IPS-NIHi11 (cell line): ENCODE measurements at regions not wholly inside any gene's neighbourhood (a gene's known extent, or its start where the extent isn't known, plus 50 kb on each side); places are given as distances from the start of the nearest gene placed in this dataset.
A peak's percentile ranks its signal among the peaks of the same experiment; 100 is the strongest.
"Not testable (repeated sequence)": the region's sequence is repeated elsewhere in the genome, so short reads cannot be mapped to it uniquely, and the experiment has no call there.

Source experiments
- DNase-seq: peaks from one replicate; pipeline ENCODE4 v3.0.0; 2012; ENCODE audit warnings: mixed read lengths, low spot score

- not testable (repeated sequence) for DNase-seq
Measured at GRCh38 chr16:16618963-16619465, 240.1 kb downstream of the NPIPA7 start.

- not testable (repeated sequence) for DNase-seq
Measured at GRCh38 chr16:16624367-16624766, 245.4 kb downstream of the NPIPA7 start.

DNA sequence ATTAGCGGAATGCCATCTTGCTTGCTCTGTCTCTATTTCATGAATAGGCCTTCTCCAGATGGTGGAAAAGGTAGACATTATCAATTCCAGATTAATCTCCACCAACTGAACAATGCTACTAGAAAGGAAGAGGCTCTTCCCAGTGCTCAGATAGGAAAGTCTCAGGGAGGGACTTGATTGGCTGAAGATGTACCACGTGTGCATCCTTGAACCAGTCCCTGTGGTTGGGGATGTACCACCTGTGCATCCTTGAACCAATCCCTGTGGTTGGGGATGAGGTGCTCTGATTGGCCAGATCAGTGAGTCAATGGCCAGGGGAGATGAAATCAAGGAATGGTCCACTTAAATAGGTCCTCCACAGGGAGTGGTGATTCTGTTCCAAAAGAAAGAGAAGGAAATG is 246.2 kb downstream of the NPIPA7 start:
- not testable (repeated sequence) for DNase-seq

- DNase-seq: not testable (repeated sequence)
Measured at GRCh38 chr16:16627865-16628264, 248.9 kb downstream of the NPIPA7 start.

GRCh38 chr16:16638231-16638630 is 259.3 kb downstream of the NPIPA7 start:
- DNase-seq: not testable (repeated sequence)

- not testable (repeated sequence) for DNase-seq
Measured at GRCh38 chr16:16638714-16639113, 259.8 kb downstream of the NPIPA7 start.

DNA sequence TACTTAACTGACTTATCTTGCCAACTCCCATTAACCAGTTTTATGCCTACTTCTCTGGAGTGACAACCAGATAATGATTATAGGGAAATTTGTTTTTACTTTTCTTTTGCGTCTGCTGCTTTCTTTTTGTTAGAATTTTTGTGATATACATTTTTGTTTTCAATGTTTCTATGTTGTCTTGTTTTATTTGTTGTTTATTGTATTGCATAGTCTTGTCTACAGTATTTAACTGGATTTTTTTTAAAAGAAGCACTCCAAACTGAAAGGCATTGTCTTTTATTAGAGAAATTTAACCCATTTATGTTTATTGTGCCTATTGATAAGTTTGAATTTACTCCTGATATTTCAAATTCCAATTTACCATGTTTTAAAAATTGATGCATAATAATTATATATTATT is 264.9 kb downstream of the NPIPA7 start:
- not testable (repeated sequence) for DNase-seq

DNA sequence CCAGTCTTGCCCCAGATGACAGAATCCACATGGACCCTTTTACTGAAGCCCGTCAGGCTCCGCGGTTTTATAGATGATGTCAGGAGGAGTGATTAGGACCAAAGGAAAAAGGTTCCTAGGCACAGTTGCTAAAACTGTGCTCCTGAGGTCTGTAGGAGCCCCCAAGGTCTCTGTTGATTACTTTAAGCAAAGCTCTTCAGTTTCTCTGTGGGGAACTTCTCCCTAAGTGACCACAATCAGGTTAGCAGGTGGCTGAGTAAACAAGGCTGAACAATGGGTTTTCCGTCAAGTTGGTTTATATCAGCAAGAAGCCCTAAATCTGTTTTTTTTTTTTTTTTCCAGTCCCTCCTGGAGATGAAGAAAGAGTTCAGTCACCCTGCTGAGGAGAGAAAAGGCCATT is 269.1 kb downstream of the NPIPA7 start:
- not testable (repeated sequence) for DNase-seq

DNA sequence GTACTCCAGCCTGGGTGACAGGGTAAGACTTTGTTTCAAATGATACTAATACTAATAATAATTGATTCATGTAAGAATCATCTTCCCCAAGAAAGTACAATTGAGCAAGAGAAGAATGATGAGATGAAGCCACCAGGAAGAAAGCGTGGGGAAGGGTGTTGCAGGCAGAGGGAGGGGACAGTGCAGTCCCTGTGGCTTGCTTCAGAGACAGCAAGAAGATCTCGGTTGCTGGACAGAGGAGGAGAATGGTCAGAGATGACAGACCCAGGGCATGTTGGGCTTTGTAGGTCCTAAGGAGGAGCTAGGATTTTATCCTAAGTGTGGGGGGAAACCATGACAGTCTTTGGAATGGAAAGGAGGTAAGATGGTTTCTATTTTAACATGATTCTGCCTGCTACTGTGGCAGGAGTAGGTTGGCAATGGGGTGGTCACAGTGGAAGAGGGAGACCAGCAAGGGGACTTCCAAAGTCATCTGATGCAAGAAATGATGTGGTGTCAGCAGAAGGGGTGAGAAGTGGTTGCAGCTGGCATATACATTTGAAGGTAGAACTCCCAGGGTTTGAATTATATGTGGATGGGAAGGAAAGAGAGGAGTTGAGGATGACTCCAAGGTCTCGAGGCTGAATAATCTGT is 293.4 kb downstream of the NPIPA7 start:
- not testable (repeated sequence) for DNase-seq

GRCh38 chr16:16674820-16675219 is 295.9 kb downstream of the NPIPA7 start:
- DNase-seq: not testable (repeated sequence)

DNA sequence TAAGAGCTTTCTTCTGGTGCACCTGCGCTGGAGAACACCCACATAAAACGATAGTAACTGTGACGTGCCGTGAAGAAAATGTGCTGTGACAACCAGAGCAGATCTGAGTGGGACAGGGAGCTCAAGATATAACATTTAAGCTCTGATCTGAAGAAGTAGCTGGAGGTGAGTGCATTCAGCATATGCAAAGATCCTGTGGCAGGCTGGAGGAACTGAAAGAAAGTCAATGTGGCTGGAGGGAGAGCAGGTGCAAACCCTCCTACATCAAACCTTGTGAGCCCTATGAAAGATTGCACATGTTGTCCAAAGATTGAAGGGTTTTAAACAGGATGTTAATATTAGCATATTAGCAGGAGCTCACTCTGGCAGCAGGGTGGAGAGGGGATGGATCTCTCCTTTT is 342.9 kb downstream of the NPIPA7 start:
- not testable (repeated sequence) for DNase-seq

- not testable (repeated sequence) for DNase-seq
Measured at GRCh38 chr16:16722666-16723065, 343.7 kb downstream of the NPIPA7 start.

DNA sequence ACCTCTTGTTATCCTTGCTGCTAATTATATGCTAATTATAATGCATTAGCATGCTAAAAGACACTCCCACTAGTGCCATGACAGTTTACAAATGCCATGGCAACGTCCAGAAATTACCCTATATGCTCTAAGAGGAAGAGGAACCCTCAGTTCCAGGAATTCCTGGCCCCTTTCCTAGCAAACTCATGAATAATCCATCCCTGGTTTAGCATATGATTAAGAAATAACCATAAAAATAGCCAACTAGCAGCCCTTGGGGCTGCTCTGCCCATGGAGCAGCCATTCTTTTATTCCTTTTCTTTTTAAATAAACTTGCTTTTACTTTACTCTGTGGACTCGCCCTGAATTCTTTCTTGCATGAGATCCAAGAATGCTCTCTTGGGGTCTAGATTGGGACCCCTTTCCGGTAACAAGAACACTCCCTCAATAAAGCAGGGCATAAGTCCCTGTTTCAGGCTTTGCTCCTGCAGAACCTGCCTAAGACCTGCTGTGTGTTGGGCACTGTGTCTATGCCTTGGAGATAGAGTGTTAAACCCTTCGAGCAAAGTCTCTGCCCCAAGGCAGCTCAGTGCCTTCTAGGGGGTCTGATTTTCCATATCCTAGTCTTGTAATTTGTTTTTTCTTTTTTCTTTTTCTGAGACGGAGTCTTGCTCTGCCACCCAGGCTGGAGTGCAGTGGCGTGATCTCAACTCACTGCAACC is 345.0 kb downstream of the NPIPA7 start:
- not testable (repeated sequence) for DNase-seq

GRCh38 chr16:16727048-16727447 is 348.1 kb downstream of the NPIPA7 start:
- DNase-seq: not testable (repeated sequence)

DNA sequence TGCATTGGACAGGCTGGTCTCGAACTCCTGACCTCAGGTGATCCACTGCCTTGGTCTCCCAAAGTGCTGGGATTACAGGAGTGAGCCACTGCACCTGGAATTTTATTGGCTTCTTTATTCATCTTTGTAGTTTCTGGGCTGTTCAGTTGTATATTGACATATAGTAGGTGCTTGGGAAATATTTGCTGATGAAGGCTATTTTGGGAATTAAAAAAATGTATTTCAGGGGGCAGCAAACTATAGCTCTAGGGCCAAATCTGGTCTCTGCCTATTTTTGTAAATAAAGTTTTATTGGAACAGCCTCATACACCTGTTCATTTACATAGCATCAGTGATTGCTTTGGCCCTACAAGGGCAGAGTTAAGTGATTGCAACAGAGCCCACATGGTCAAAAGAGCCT is 363.6 kb downstream of the NPIPA7 start:
- not testable (repeated sequence) for DNase-seq

- not testable (repeated sequence) for DNase-seq
Measured at GRCh38 chr16:16754992-16755667, 376.2 kb downstream of the NPIPA7 start.

DNA sequence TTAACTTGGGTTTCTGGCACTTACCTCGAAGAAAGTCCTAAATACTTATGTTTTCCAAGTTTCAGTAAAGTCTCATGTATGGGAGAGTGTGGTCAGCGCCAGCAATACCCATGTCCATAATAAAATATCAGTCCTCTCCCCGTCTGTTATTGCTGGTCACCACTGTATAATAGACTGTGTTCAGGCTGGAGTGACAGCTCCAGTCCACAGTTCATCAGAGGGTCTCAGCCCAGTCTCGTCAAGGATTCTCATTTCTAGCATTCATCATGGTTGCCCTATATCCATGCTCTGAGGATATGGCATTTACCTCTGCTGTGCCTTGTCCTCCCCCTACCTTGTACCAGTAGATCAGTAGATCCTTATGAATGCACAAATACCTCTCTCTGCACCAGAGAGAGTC is 384.5 kb downstream of the NPIPA7 start:
- DNase-seq: no peak

DNA sequence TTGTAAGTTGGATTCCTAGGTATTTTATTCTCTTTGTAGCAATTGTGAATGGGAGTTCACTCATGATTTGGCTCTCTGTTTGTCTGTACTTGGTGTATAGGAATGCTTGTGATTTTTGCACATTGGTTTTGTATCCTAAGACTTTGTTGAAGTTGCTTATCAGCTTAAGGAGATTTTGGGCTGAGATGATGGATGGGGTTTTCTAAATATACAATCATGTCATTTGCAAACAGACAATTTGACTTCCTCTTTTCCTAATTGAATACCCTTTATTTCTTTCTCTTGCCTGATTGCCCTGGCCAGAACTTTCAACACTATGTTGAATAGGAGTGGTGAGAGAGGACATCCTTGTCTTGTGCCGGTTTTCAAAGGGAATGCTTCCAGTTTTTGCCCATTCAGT is 391.8 kb downstream of the NPIPA7 start:
- DNase-seq: not testable (repeated sequence)

- no peak for DNase-seq
Measured at GRCh38 chr16:16774389-16774788, 395.4 kb downstream of the NPIPA7 start.

DNA sequence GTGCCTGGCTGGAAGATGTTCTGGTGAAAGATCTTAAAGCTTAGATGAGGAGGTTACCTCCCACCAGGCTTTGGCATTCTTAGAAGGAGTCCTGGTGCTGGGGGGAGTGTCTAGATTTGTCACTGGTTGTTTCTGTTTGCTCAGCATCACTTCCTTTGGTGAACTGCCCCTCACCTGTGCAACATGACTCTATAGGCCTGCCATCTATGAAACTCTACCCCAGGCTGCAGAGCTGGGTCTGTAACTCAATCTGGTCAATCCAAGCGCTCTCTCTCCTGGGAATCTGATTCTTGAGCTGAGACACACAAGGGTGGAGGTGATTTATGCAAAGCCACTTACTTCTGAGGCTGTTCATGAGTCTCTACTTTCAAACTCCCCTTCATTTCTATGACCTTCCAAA is 399.4 kb downstream of the NPIPA7 start:
- no peak for DNase-seq

DNA sequence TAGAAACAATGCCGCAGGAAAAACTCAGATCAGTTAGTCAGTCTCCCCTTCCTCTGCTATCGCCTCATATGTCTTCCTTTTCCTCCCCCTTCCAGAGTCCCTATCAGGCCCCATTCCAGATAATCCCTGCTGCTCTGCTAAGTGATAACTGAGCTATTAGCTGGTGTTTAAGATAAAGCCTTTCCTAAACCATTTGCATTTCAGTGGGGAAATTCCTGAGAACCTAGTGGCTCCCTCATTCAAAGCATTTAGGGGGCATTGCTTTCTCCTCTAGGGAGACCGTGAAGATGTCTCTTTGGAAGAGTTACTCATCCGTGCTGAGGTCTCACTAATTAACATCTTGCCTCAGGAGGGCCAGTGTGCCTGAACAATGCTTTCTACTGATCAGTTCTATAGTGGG is 401.6 kb downstream of the NPIPA7 start:
- peak; percentile 37 for DNase-seq

- no peak for DNase-seq
Measured at GRCh38 chr16:16782153-16782552, 403.2 kb downstream of the NPIPA7 start.

- DNase-seq: no peak
Measured at GRCh38 chr16:16788004-16788403, 409.1 kb downstream of the NPIPA7 start.
